Heart left ventricle (tissue), 16 donors: ENCODE measurements at regions not wholly inside any gene's neighbourhood (a gene's known extent, or its start where the extent isn't known, plus 50 kb on each side); places are given as distances from the start of the nearest gene placed in this dataset.

Experiments used
- ATAC-seq, 4 donors: fragments of 200-7000 bp; cut with Tn5 transposase; one replicate each; pipeline ENCODE4 v1.9.1; 2020 to 2022; ENCODE audit warnings: moderate library complexity in 4 of 4, mild to moderate bottlenecking in 3 of 4, moderate number of reproducible peaks in 1 of 4
- DNase-seq, 5 donors: peaks; one replicate each; pipeline ENCODE4 v3.0.0-alpha.2; 2020
- H3K27ac ChIP-seq, 12 donors: fragments of 200-600 bp; sonication (generic) in 4 of 12; one replicate each; pipeline versions ENCODE4 v1.5.0 to v1.8.0; 2016 to 2022; ENCODE audit warnings: mild to moderate bottlenecking in 2 of 12
- H3K27me3 ChIP-seq, 9 donors: fragments of 200-600 bp; sonication (generic) in 2 of 9; one replicate each; pipeline versions ENCODE4 v1.5.1 to v1.8.0; 2016 to 2022; ENCODE audit warnings: mild to moderate bottlenecking in 3 of 9
- H3K36me3 ChIP-seq, 9 donors: fragments of 200-600 bp; sonication (generic) in 2 of 9; one replicate each; pipeline versions ENCODE4 v1.5.0 to v1.8.0; 2018 to 2022; ENCODE audit warnings: mild to moderate bottlenecking in 2 of 9
- H3K4me1 ChIP-seq, 12 donors: fragments of 200-600 bp; sonication (generic) in 4 of 12; one replicate each; pipeline versions ENCODE4 v1.5.0 to v1.8.0; 2016 to 2022; ENCODE audit warnings: mild to moderate bottlenecking in 3 of 12
- H3K4me3 ChIP-seq, 12 donors: fragments of 200-600 bp; sonication (generic) in 4 of 12; one replicate each; pipeline versions ENCODE4 v1.5.0 to v1.8.0; 2017 to 2022; ENCODE audit warnings: mild to moderate bottlenecking in 9 of 12, moderate library complexity in 4 of 12
- H3K9me3 ChIP-seq, 12 donors: fragments of 200-600 bp; sonication (generic) in 4 of 12; one replicate each; pipeline versions ENCODE4 v1.5.0 to v1.8.0; 2016 to 2022; ENCODE audit warnings: mild to moderate bottlenecking in 1 of 12
- POLR2A ChIP-seq, 2 donors: fragments of 450-650 bp; IDR thresholded peaks; one replicate each; pipeline ENCODE4 v1.6.1; 2017; ENCODE audit warnings: antibody characterized with exemption in 2 of 2, mild to moderate bottlenecking in 2 of 2, moderate library complexity in 2 of 2
- WGBS, 4 donors: extraction: QIAGEN DNeasy Blood & Tissue Kit in 2 of 4; methylation state at CpG; one replicate each; pipeline versions ENCODE4 v1.1.5 to v1.1.7; 2013 to 2018; 5-methylcytosine and 5-hydroxymethylcytosine counted together
- intact Hi-C, 10 donors: fragments of 100-400 bp; cut with DNase I; formaldehyde crosslinking; loops; one replicate each; pipeline versions ENCODE4 v1.11.1 to v1.14.2; 2022
- TF ChIP-seq, protein P1 (sequence below), 12 donors: fragments of 200-600 bp; sonication (generic) in 4 of 12; IDR thresholded peaks; one replicate each; pipeline versions ENCODE4 v1.5.0 to v1.8.0; 2018 to 2022; ENCODE audit warnings: antibody characterized with exemption in 12 of 12, mild to moderate bottlenecking in 5 of 12
- donor health status: ischemic (EF 13 %, LVEDD 7.1; RV severe dilation, severe dysfunction).
- donor health status: healthy with polysubstance abuse.
- donor health status: DM: no; HTN: yes; CAD: no.
- donor health status: DM: no; HTN: no; CAD: no.
- donor health status: ischemic (EF 25% LVEDD 6.9; RV normal size, moderate dysfunction).
- donor health status: ischemic (EF 25% LVEDD 5.7; RV mildly dilated, moderate dysfunction).
- donor health status: healthy.
- donor health status: DM: yes; HTN: yes; CAD: no.
- donor health status: ischemic (EF 35%, LVEDD 5.7; RV mildly dilated, moderate dysfunction).
- donor health status: nonischemic (EF 11% LVEDD 7.7; RV severe dilation, severe dysfunction).
- donor health status: DM: yes; HTN: yes; CAD: no.
- donor health status: PGD.
- donor health status: ischemic (EF 29% LVEDD 5.4; RV normal size, mild dysfunction).
- donor health status: nonischemic (EF 23%, LVEDD 6.1; RV moderate dilation, normal function).

DNA sequence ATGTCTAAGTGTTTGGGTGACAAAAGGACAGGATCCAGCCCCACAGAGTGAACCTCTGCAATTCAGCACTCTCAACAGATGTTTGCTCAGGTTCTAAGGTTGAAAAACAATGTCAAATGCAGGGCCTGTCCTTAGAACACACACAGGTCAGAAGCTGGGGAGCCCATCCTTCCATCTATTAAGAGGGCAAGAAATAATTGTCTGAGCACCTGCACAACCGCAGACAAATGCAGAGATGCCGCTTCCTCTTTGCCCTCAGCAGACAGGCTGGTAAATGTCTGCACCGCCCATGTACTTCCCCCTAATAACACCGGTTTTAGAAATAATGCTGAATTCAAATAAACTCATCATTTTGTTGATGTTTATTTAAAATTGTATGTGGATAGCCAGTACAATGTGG, 414.5 kb upstream of the ADAMTS16 start:
- H3K36me3 ChIP-seq, result no peaks in the 10 kb centered on the region
- H3K4me3 ChIP-seq, result no peak overlapping the region
- H3K4me1 ChIP-seq, result no peaks in the 10 kb centered on the region
- H3K27ac ChIP-seq, result no peak overlapping the region
- DNase-seq (no peak), ATAC-seq (no peak)
- no peaks in the 10 kb centered on the region for H3K27me3 ChIP-seq
- TF ChIP-seq, protein P1, sequence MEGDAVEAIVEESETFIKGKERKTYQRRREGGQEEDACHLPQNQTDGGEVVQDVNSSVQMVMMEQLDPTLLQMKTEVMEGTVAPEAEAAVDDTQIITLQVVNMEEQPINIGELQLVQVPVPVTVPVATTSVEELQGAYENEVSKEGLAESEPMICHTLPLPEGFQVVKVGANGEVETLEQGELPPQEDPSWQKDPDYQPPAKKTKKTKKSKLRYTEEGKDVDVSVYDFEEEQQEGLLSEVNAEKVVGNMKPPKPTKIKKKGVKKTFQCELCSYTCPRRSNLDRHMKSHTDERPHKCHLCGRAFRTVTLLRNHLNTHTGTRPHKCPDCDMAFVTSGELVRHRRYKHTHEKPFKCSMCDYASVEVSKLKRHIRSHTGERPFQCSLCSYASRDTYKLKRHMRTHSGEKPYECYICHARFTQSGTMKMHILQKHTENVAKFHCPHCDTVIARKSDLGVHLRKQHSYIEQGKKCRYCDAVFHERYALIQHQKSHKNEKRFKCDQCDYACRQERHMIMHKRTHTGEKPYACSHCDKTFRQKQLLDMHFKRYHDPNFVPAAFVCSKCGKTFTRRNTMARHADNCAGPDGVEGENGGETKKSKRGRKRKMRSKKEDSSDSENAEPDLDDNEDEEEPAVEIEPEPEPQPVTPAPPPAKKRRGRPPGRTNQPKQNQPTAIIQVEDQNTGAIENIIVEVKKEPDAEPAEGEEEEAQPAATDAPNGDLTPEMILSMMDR (IDR thresholded peaks at IDR 0.05), result no peak
- TF ChIP-seq POLR2A (IDR thresholded peaks at IDR 0.05), result no peak
- intact Hi-C loops, result no loop called here
- no peaks in the 10 kb centered on the region for H3K9me3 ChIP-seq
- 84 to 87% (median 86%) methylated on average over 4 of the region's 4 CpGs for WGBS, 4 donors

DNA sequence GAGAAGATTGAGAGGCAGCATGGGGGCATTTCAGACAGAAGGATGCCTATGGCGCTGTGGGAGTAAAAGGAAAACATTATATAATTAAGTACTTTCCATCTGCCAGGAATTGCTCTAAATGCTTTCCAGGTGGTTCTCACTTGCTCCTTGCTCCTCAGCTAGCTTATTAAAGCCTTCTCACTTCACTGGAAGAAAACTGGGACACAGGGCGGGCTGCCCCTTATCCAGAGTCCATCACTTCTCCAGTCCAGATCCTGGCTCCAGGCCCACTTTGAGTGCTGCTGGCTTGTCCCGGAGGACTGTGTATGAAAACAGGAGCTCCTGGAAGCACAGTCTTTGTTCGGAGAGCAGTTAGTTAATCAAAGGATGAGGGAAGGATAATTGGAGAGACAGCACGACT, 409.9 kb upstream of the ADAMTS16 start:
- no peaks in the 10 kb centered on the region for H3K36me3 ChIP-seq
- no peak overlapping the region for H3K27ac ChIP-seq
- WGBS, 4 donors, result 61 to 71% (median 68%) methylated on average over 5 of the region's 5 CpGs
- ATAC-seq (no peak), DNase-seq (no peak)
- TF ChIP-seq POLR2A (IDR thresholded peaks at IDR 0.05), result no peak
- TF ChIP-seq, protein P1 (IDR thresholded peaks at IDR 0.05), result no peak
- H3K4me1 ChIP-seq, result no peaks in the 10 kb centered on the region
- no peaks in the 10 kb centered on the region for H3K9me3 ChIP-seq
- no peak overlapping the region for H3K4me3 ChIP-seq
- peaks cover 0 to 4% (median 0%) of the 10 kb centered on the region in 9 donors for H3K27me3 ChIP-seq
- intact Hi-C loops, result no loop called here

DNA sequence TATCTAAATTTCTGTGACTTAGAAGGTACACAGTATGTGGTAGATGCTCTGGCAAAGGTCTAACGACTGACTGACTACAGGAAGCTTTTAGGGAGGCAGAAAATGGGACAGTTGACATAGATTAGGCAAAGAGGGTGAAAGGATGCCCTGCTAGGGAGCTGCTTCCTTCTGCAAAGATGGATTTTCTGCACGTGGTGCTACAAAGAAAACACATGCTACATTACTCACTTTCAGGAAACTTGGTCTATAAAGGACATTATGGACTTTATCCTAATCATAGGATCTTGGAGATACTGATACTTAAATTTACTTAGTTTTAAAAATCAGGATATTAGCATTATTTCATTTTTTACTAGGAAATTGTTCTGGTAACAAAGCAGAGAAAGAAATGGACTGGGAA, 405.8 kb upstream of the ADAMTS16 start:
- peaks cover 0 to 8% (median 0%) of the 10 kb centered on the region in 9 donors for H3K27me3 ChIP-seq
- no peak overlapping the region for H3K27ac ChIP-seq
- ATAC-seq (no peak), DNase-seq (no peak)
- no peaks in the 10 kb centered on the region for H3K9me3 ChIP-seq
- H3K36me3 ChIP-seq, result no peaks in the 10 kb centered on the region
- intact Hi-C loops, result no loop called here
- 58 to 76% (median 63%) methylated on average over 2 of the region's 2 CpGs for WGBS, 4 donors
- no peak overlapping the region for H3K4me3 ChIP-seq
- TF ChIP-seq, protein P1 (IDR thresholded peaks at IDR 0.05), result no peak
- TF ChIP-seq POLR2A (IDR thresholded peaks at IDR 0.05), result no peak
- no peaks in the 10 kb centered on the region for H3K4me1 ChIP-seq

DNA sequence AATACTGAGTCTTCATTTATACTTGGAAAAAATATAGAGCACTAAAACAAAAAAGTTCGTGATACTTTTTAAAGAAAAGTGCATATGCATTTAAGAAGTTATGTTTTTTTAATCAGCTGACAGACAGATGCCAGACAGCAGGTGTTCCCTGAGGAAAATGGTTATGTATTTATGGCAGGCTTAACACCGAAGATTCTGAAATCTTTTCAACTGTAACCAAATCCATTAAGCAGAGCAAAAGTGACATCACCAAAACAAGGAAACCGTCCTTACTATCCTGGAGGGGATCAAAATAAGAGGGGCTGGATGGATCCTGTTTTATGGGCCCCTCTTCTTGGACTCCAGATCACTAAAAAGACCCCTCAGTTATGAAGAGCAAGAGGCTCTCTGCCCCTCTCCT, 404.9 kb upstream of the ADAMTS16 start:
- no peak overlapping the region for H3K4me3 ChIP-seq
- H3K36me3 ChIP-seq, result no peaks in the 10 kb centered on the region
- no peaks in the 10 kb centered on the region for H3K9me3 ChIP-seq
- WGBS, 4 donors, result 56 to 72% (median 69%) methylated on average over 3 of the region's 3 CpGs
- H3K4me1 ChIP-seq, result no peaks in the 10 kb centered on the region
- intact Hi-C loops, result no loop called here
- H3K27me3 ChIP-seq, result peaks cover 0 to 8% (median 0%) of the 10 kb centered on the region in 9 donors
- TF ChIP-seq, protein P1 (IDR thresholded peaks at IDR 0.05), result no peak
- TF ChIP-seq POLR2A (IDR thresholded peaks at IDR 0.05), result no peak
- no peak for ATAC-seq
- no peak overlapping the region for H3K27ac ChIP-seq
- DNase-seq, result no peak
